ENCODE measurements at regions not wholly inside any gene's neighbourhood (a gene's known extent, or its start where the extent isn't known, plus 50 kb on each side); places are given as distances from the start of the nearest gene placed in this dataset.

DNA sequence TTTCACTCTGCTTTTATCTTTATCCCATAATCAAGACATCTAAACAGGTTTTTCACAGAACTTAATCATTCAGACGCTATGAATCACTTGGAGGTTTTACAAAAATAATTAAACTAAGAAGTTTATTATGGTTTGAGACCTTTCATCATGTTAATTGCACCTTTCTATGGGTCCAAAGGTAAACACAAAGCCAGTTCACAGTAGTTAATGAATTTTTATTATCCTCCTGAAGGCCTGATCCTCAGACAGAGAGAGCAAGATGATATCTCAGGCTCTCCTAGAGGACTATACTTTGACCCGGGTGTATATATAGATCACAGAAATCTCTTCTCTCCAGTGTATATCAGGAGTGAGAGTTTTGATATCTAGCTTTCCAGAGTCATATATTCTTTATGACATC lies 1044.3 kb upstream of the RAG2 start:
- Histone ChIP-seq H3K79me2 (ENCODE audit: insufficient read depth, low read length) (no peaks in the 10 kb centered on the region), H3K4me3 (ENCODE audit: insufficient read depth, low read length) (no peak overlapping the region), H3K4me1 (ENCODE audit: insufficient read depth, low read length) (no peaks in the 10 kb centered on the region), H3K27ac (ENCODE audit: low read depth, low read length) (no peak overlapping the region), H4K20me1 (ENCODE audit: insufficient read depth, low read length) (no peaks in the 10 kb centered on the region), H3K9me3 (ENCODE audit: low read depth, low read length) (no peaks in the 10 kb centered on the region), H2AFZ (ENCODE audit: low read length) (no peak overlapping the region), H3K4me2 (ENCODE audit: insufficient read depth, low read length) (no peak overlapping the region), H3K27me3 (ENCODE audit: insufficient read depth, low read length) (no peaks in the 10 kb centered on the region), H3K36me3 (ENCODE audit: insufficient read depth, low read length) (no peaks in the 10 kb centered on the region)
- DNase-seq (ENCODE audit: insufficient read length, low spot score, missing footprints), result no peak
- no peak for TF ChIP-seq CTCF (IDR thresholded peaks at IDR 0.05; ENCODE audit: extremely low read depth, low read depth, low read length)

DNA sequence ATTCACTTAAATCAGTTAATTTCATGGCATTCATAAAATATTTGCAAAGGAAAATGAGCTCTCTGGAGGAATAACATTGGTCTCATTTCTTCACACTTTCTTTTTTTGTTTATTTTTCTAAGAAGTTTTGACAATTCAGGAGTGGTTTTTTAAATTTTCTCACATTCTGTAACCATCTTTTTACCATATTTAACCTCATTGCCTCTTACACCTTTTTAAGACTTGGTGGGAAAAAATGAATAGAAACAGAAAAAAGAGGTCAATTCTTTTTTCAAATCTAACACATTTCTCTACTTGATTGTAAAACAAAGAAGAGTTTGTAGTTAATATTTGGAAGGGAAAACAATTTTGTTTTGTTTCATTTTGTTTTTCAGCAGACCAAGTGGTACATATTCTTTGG lies 1034.7 kb upstream of the RAG2 start:
- Histone ChIP-seq H3K27ac (ENCODE audit: low read depth, low read length) (no peak overlapping the region), H3K27me3 (ENCODE audit: insufficient read depth, low read length) (no peaks in the 10 kb centered on the region), H3K4me2 (ENCODE audit: insufficient read depth, low read length) (no peak overlapping the region), H4K20me1 (ENCODE audit: insufficient read depth, low read length) (no peaks in the 10 kb centered on the region), H3K36me3 (ENCODE audit: insufficient read depth, low read length) (no peaks in the 10 kb centered on the region), H3K79me2 (ENCODE audit: insufficient read depth, low read length) (no peaks in the 10 kb centered on the region), H2AFZ (ENCODE audit: low read length) (no peak overlapping the region), H3K4me3 (ENCODE audit: insufficient read depth, low read length) (no peak overlapping the region), H3K9me3 (ENCODE audit: low read depth, low read length) (no peaks in the 10 kb centered on the region), H3K4me1 (ENCODE audit: insufficient read depth, low read length) (no peaks in the 10 kb centered on the region)
- DNase-seq (ENCODE audit: insufficient read length, low spot score, missing footprints), result no peak
- no peak for TF ChIP-seq CTCF (IDR thresholded peaks at IDR 0.05; ENCODE audit: extremely low read depth, low read depth, low read length)

DNA sequence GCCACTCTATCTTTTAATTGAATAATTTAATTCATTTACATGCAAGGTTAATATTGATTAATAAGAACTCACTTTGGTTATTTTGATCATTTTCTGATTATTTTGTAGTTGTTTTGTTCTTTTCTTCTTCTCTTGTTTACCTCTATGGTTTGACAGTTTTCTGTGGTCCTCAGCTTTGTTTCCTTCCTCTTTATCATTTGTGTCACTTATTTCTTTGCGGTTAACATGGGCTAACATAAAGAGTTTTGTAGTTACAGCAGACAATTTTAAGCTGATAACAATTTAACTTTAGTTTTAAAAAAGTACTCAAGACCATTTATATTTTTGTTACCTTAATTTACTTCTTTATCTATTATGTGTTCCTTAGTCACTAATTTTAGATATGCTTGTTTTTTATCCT lies 1032.8 kb upstream of the RAG2 start:
- no peak for TF ChIP-seq CTCF (IDR thresholded peaks at IDR 0.05; ENCODE audit: extremely low read depth, low read depth, low read length)
- no peaks in the 10 kb centered on the region for H3K79me2 ChIP-seq (ENCODE audit: insufficient read depth, low read length)
- DNase-seq (ENCODE audit: insufficient read length, low spot score, missing footprints), result no peak
- H3K27ac ChIP-seq (ENCODE audit: low read depth, low read length), result no peak overlapping the region
- H3K36me3 ChIP-seq (ENCODE audit: insufficient read depth, low read length), result no peaks in the 10 kb centered on the region
- H3K4me2 ChIP-seq (ENCODE audit: insufficient read depth, low read length), result no peak overlapping the region
- H2AFZ ChIP-seq (ENCODE audit: low read length), result no peak overlapping the region
- H3K27me3 ChIP-seq (ENCODE audit: insufficient read depth, low read length), result no peaks in the 10 kb centered on the region
- H3K4me1 ChIP-seq (ENCODE audit: insufficient read depth, low read length), result no peaks in the 10 kb centered on the region
- H4K20me1 ChIP-seq (ENCODE audit: insufficient read depth, low read length), result no peaks in the 10 kb centered on the region
- no peaks in the 10 kb centered on the region for H3K9me3 ChIP-seq (ENCODE audit: low read depth, low read length)
- no peak overlapping the region for H3K4me3 ChIP-seq (ENCODE audit: insufficient read depth, low read length)

DNA sequence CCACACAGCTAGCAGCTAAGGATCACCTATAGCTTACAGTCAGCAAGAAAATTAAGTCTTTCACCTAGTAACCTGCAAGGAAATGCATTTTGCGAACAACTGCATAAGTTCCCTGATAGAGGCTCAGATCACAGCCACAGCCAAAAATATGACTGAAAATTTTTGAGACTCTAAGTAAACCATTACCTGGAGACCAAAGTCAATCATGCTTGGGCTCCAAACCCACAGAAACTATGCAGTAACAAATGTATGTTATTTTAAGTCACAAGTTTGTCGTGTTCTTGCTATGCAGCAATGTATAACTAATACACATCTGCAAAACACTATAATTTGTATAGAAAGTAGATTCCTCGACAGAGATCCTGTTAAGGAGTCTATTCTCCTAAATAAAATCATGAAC lies 1025.7 kb upstream of the RAG2 start:
- TF ChIP-seq CTCF (IDR thresholded peaks at IDR 0.05; ENCODE audit: extremely low read depth, low read depth, low read length), result no peak
- H3K27me3 ChIP-seq (ENCODE audit: insufficient read depth, low read length), result no peaks in the 10 kb centered on the region

More for the DNA sequence above, 1025.7 kb upstream of the RAG2 start:
- Histone ChIP-seq H3K79me2 (ENCODE audit: insufficient read depth, low read length) (no peaks in the 10 kb centered on the region), H3K36me3 (ENCODE audit: insufficient read depth, low read length) (no peaks in the 10 kb centered on the region), H3K4me3 (ENCODE audit: insufficient read depth, low read length) (no peak overlapping the region), H3K4me1 (ENCODE audit: insufficient read depth, low read length) (no peaks in the 10 kb centered on the region), H3K27ac (ENCODE audit: low read depth, low read length) (no peak overlapping the region), H2AFZ (ENCODE audit: low read length) (no peak overlapping the region), H3K4me2 (ENCODE audit: insufficient read depth, low read length) (no peak overlapping the region), H4K20me1 (ENCODE audit: insufficient read depth, low read length) (no peaks in the 10 kb centered on the region), H3K9me3 (ENCODE audit: low read depth, low read length) (no peaks in the 10 kb centered on the region)
- DNase-seq (ENCODE audit: insufficient read length, low spot score, missing footprints), result no peak

Measured in osteoblast (primary cell).